Natural killer cell (primary cell): ENCODE measurements at regions not wholly inside any gene's neighbourhood (a gene's known extent, or its start where the extent isn't known, plus 50 kb on each side); places are given as distances from the start of the nearest gene placed in this dataset.
"Not testable (repeated sequence)": the region's sequence is repeated elsewhere in the genome, so short reads cannot be mapped to it uniquely, and the experiment has no call there.

ENCODE experiments used
- ATAC-seq, 3 donors: fragments of 150-1000 bp in 2 of 3; fragments of 200-7000 bp in 1 of 3; cut with Tn5 transposase; 1 replicate in 1 of 3; 2 replicates in 2 of 3; pipeline ENCODE4 v1.10.0; 2021; ENCODE audit warnings: mild to moderate bottlenecking in 2 of 3, moderate library complexity in 2 of 3
- DNase-seq, 2 donors: peaks; one replicate each; pipeline versions ENCODE4 v3.0.0 to v3.0.0-alpha.2; 2013 to 2021; ENCODE audit warnings: mixed read lengths in 1 of 2
- H3K27ac ChIP-seq: one replicate; pipeline ENCODE4 v1.5.1; 2013; ENCODE audit warnings: mild to moderate bottlenecking, low read length
- H3K27me3 ChIP-seq: one replicate; pipeline ENCODE4 v1.6.1; 2013; ENCODE audit warnings: low read length; ENCODE audit not compliant: control insufficient read depth, insufficient read depth
- H3K36me3 ChIP-seq: one replicate; pipeline ENCODE4 v1.6.1; 2013; ENCODE audit warnings: low read length; ENCODE audit not compliant: control insufficient read depth, insufficient read depth
- H3K4me1 ChIP-seq: one replicate; pipeline ENCODE4 v1.6.1; 2013; ENCODE audit warnings: low read length; ENCODE audit not compliant: control insufficient read depth, insufficient read depth
- H3K4me3 ChIP-seq: one replicate; pipeline ENCODE4 v1.5.1; 2013; ENCODE audit warnings: low read length
- H3K9me3 ChIP-seq: one replicate; pipeline ENCODE4 v1.6.1; 2013; ENCODE audit warnings: low read length; ENCODE audit not compliant: control insufficient read depth, insufficient read depth
- H3K27ac Mint-ChIP-seq, 2 donors: one replicate each; pipeline ENCODE4 v1.8.0; 2022; ENCODE audit warnings: mild to moderate bottlenecking in 2 of 2, mixed read lengths in 2 of 2, moderate library complexity in 1 of 2
- H3K27me3 Mint-ChIP-seq, 2 donors: one replicate each; pipeline ENCODE4 v1.8.0; 2022; ENCODE audit warnings: low read depth in 2 of 2, mixed read lengths in 2 of 2
- H3K36me3 Mint-ChIP-seq: one replicate; pipeline ENCODE4 v1.8.0; 2022; ENCODE audit warnings: mixed read lengths
- H3K4me1 Mint-ChIP-seq, 2 donors: one replicate each; pipeline ENCODE4 v1.8.0; 2022; ENCODE audit warnings: mixed read lengths in 2 of 2
- H3K4me3 Mint-ChIP-seq: one replicate; pipeline ENCODE4 v1.8.0; 2022; ENCODE audit warnings: mild to moderate bottlenecking, moderate library complexity, mixed read lengths
- H3K9me3 Mint-ChIP-seq, 2 donors: one replicate each; pipeline ENCODE4 v1.8.0; 2022; ENCODE audit warnings: mixed read lengths in 2 of 2
- WGBS: methylation state at CpG from one replicate; pipeline ENCODE4 v1.1.7; 2013; ENCODE audit warnings: missing lambda C conversion rate; ENCODE audit not compliant: insufficient coverage; 5-methylcytosine and 5-hydroxymethylcytosine counted together
- intact Hi-C: fragments of 100-400 bp; cut with micrococcal nuclease; formaldehyde crosslinking; loops from one replicate; pipeline ENCODE4 v1.14.2; 2022
- TF ChIP-seq, protein P1 (sequence below): fragments of 200-600 bp; IDR thresholded peaks from one replicate; pipeline ENCODE4 v1.8.0; 2022; ENCODE audit warnings: antibody characterized with exemption

DNA sequence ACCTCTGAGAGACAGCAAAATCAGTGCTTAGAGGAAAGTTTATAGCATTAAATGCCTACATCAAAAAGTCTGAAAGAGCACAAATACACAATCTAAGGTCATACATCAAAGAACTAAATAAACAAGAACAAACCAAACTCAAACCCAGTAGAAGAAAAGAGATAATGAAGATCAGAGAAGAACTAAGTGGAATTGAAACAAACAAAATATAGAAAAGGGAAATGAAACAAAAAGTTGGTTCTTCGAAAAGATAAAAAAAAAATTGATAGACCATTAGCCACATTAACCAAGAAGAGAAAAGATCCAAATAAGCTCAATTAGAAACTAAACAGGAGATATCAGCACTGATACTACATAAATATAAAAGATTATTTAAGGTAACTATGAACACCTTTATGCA is 280.0 kb upstream of the NRG3 start:
- WGBS = no CpG with 5 or more reads among the region's 1 CpG
- TF ChIP-seq, protein P1, sequence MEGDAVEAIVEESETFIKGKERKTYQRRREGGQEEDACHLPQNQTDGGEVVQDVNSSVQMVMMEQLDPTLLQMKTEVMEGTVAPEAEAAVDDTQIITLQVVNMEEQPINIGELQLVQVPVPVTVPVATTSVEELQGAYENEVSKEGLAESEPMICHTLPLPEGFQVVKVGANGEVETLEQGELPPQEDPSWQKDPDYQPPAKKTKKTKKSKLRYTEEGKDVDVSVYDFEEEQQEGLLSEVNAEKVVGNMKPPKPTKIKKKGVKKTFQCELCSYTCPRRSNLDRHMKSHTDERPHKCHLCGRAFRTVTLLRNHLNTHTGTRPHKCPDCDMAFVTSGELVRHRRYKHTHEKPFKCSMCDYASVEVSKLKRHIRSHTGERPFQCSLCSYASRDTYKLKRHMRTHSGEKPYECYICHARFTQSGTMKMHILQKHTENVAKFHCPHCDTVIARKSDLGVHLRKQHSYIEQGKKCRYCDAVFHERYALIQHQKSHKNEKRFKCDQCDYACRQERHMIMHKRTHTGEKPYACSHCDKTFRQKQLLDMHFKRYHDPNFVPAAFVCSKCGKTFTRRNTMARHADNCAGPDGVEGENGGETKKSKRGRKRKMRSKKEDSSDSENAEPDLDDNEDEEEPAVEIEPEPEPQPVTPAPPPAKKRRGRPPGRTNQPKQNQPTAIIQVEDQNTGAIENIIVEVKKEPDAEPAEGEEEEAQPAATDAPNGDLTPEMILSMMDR = no peak
- H3K27me3 Mint-ChIP-seq = no peaks in the 10 kb centered on the region

DNA sequence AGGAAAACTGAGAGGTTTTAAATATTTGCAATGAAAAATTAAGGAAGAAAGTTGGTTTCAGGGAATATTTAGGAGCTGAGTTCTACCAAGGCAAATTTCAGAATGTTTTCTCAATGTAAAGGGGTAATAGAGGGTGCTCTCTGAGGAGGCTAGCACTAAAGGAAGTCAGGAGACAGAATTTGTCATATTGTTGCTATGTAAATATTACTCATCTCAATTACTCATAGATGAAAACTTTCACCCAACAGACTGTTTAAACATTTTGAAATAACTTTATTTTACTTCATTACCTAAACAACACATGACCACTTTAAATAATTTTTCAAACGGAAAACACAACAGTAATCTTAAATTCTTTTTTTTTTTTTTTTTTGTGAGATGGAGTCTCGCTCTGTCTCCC is 274.8 kb upstream of the NRG3 start:
- ATAC-seq = no peak
- TF ChIP-seq, protein P1 = no peak
- Histone ChIP-seq H3K4me1 (no peaks in the 10 kb centered on the region), H3K27ac (no peak overlapping the region), H3K27me3 (no peaks in the 10 kb centered on the region), H3K9me3 (no peaks in the 10 kb centered on the region), H3K36me3 (no peaks in the 10 kb centered on the region), H3K4me3 (no peak overlapping the region)
- H3K9me3 Mint-ChIP-seq = peaks cover 27 to 28% of the 10 kb centered on the region in 2 donors
- 100% methylated on average over 1 of the region's 2 CpGs for WGBS
- H3K27me3 Mint-ChIP-seq = no peaks in the 10 kb centered on the region
- H3K4me3 Mint-ChIP-seq = no peak overlapping the region
- intact Hi-C loops = no loop called here
- H3K27ac Mint-ChIP-seq = no peak overlapping the region
- H3K36me3 Mint-ChIP-seq = peaks cover 9% of the 10 kb centered on the region
- H3K4me1 Mint-ChIP-seq = no peaks in the 10 kb centered on the region
- no peak for DNase-seq

More for the DNA sequence above, 280.0 kb upstream of the NRG3 start:
- H3K4me3 ChIP-seq = no peak overlapping the region
- H3K36me3 ChIP-seq = no peaks in the 10 kb centered on the region
- H3K27me3 ChIP-seq = no peaks in the 10 kb centered on the region
- H3K4me1 ChIP-seq = no peaks in the 10 kb centered on the region
- H3K36me3 Mint-ChIP-seq = peaks cover 9% of the 10 kb centered on the region
- no peak overlapping the region for H3K4me3 Mint-ChIP-seq
- H3K27ac ChIP-seq = no peak overlapping the region
- DNase-seq (no peak), ATAC-seq (no peak)
- H3K9me3 ChIP-seq = peaks cover 3% of the 10 kb centered on the region
- intact Hi-C loops = no loop called here
- no peaks in the 10 kb centered on the region for H3K4me1 Mint-ChIP-seq
- H3K27ac Mint-ChIP-seq = no peak overlapping the region
- peaks cover 25 to 39% of the 10 kb centered on the region in 2 donors for H3K9me3 Mint-ChIP-seq

DNA sequence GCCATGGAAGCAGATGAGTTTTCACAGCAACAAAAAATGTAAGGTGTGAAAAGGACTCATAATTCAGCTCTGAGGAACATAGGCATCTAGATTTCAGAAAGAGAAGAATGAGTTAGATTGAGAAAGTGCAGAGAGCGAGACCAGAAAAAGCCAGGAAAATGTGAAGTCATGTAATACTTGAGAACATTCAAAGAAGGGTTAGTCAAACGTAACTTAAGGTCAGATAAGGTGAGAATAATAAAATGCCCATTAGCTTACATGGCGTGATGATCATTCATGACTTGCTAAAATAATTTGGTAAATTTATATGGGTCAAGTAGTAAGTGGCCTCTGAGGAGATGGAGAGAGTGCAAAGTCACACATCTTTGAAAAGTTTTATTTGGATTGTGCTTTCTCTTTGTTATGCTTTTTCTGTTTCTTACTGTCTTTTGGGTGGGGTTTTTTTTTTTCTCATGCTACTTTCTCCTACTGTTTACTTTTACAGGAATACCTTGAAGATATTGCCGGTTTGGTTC is 271.8 kb upstream of the NRG3 start:
- no peaks in the 10 kb centered on the region for H3K27me3 ChIP-seq
- no peak for DNase-seq
- no peaks in the 10 kb centered on the region for H3K27me3 Mint-ChIP-seq
- H3K36me3 ChIP-seq = no peaks in the 10 kb centered on the region
- TF ChIP-seq, protein P1 = no peak
- no peaks in the 10 kb centered on the region for H3K4me1 Mint-ChIP-seq
- no peaks in the 10 kb centered on the region for H3K36me3 Mint-ChIP-seq
- no peak overlapping the region for H3K4me3 Mint-ChIP-seq
- H3K9me3 ChIP-seq = no peaks in the 10 kb centered on the region
- H3K27ac Mint-ChIP-seq = no peak overlapping the region
- no peaks in the 10 kb centered on the region for H3K4me1 ChIP-seq
- intact Hi-C loops = no loop called here
- ATAC-seq = no peak
- H3K27ac ChIP-seq = no peak overlapping the region
- H3K9me3 Mint-ChIP-seq = peaks cover 20 to 21% of the 10 kb centered on the region in 2 donors
- H3K4me3 ChIP-seq = no peak overlapping the region
- 89% methylated on average over 4 of the region's 4 CpGs for WGBS

DNA sequence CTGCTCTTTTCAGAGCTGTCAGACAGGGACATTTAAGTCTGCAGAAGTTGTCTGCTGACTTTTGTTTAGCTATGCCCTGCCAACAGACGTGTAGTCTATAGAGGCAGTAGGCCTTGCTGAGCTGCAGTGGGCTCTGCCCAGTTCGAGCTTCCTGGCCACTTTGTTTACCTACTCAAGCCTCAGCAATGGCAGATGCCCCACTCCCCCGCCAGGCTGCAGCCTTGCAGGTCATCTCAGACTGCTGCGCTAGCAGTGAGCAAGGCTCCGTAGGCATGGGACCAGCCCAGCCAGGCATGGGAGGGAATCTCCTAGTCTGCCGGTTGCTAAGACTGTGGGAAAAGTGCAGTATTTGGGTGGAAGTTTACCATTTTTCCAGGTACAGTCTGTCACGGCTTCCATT is 230.5 kb upstream of the NRG3 start:
- H3K4me1 ChIP-seq, intact Hi-C loops, ATAC-seq, H3K27ac Mint-ChIP-seq, H3K36me3 Mint-ChIP-seq, H3K4me1 Mint-ChIP-seq, DNase-seq, H3K27me3 ChIP-seq, H3K27ac ChIP-seq, H3K9me3 ChIP-seq, H3K27me3 Mint-ChIP-seq, H3K4me3 ChIP-seq, H3K4me3 Mint-ChIP-seq, H3K36me3 ChIP-seq: not testable (repeated sequence)
- H3K9me3 Mint-ChIP-seq = peaks cover 12 to 14% of the 10 kb centered on the region in 2 donors
- WGBS = 84% methylated on average over 7 of the region's 7 CpGs
